Endodermal cell (in vitro differentiated cells): ENCODE measurements at regions not wholly inside any gene's neighbourhood (a gene's known extent, or its start where the extent isn't known, plus 50 kb on each side); places are given as distances from the start of the nearest gene placed in this dataset.
A peak's percentile ranks its signal among the peaks of the same experiment; 100 is the strongest.

Experiments used
- DNase-seq: peaks from one replicate; pipeline ENCODE4 v3.0.0-alpha.2; 2017
- H3K27ac ChIP-seq: 2 replicates; pipeline ENCODE4 v1.5.1; 2013; ENCODE audit warnings: mild to moderate bottlenecking, low read depth, low read length, moderate library complexity
- H3K27me3 ChIP-seq: 2 replicates; pipeline ENCODE4 v1.6.1; 2013; ENCODE audit warnings: mild to moderate bottlenecking, low read length, moderate library complexity; ENCODE audit not compliant: insufficient read depth, control insufficient read depth, poor library complexity, severe bottlenecking
- H3K36me3 ChIP-seq: 2 replicates; pipeline ENCODE4 v1.7.0; 2013; ENCODE audit warnings: mild to moderate bottlenecking, low read length, moderate library complexity; ENCODE audit not compliant: control insufficient read depth, insufficient read depth
- H3K4me1 ChIP-seq: one replicate; pipeline ENCODE4 v1.7.0; 2013; ENCODE audit warnings: low read length; ENCODE audit not compliant: control insufficient read depth, insufficient read depth
- H3K4me3 ChIP-seq: 2 replicates; pipeline ENCODE4 v1.5.1; 2013; ENCODE audit warnings: mild to moderate bottlenecking, low read length, moderate library complexity
- H3K9ac ChIP-seq: 2 replicates; pipeline ENCODE4 v1.6.1; 2013; ENCODE audit warnings: mild to moderate bottlenecking, low read length, moderate library complexity; ENCODE audit not compliant: poor library complexity, severe bottlenecking; ENCODE audit errors: extremely low read depth
- H3K9me3 ChIP-seq: 2 replicates; pipeline ENCODE4 v1.6.1; 2013; ENCODE audit warnings: mild to moderate bottlenecking, low read length, moderate library complexity; ENCODE audit not compliant: control insufficient read depth
- H3K27ac Mint-ChIP-seq: 2 replicates; pipeline ENCODE4 v1.8.0; 2020; ENCODE audit warnings: mixed read lengths
- H3K27me3 Mint-ChIP-seq: 2 replicates; pipeline ENCODE4 v1.8.0; 2021; ENCODE audit warnings: mild to moderate bottlenecking, mixed read lengths; ENCODE audit not compliant: insufficient read depth
- H3K36me3 Mint-ChIP-seq: 2 replicates; pipeline ENCODE4 v1.8.0; 2020; ENCODE audit warnings: low read depth, mixed read lengths
- H3K4me1 Mint-ChIP-seq: 2 replicates; pipeline ENCODE4 v1.8.0; 2020; ENCODE audit warnings: mixed read lengths
- H3K4me3 Mint-ChIP-seq: 2 replicates; pipeline ENCODE4 v1.8.0; 2020; ENCODE audit warnings: mild to moderate bottlenecking, moderate library complexity, mixed read lengths
- H3K9me3 Mint-ChIP-seq: 2 replicates; pipeline ENCODE4 v1.8.0; 2020; ENCODE audit warnings: mild to moderate bottlenecking, mixed read lengths
- CTCF ChIP-seq: fragments of 200-600 bp; sonication (generic); conservative IDR thresholded peaks from 2 replicates; pipeline ENCODE4 v1.5.0; 2021; ENCODE audit warnings: antibody characterized with exemption, mild to moderate bottlenecking
- WGBS, 2 experiments: methylation state at CpG; one replicate each; pipeline versions ENCODE4 v1.1.5 to v1.1.7; 2013; ENCODE audit warnings: missing lambda C conversion rate in 2 of 2, mixed read lengths in 1 of 2; ENCODE audit not compliant: insufficient coverage in 1 of 2, insufficient read length in 1 of 2; 5-methylcytosine and 5-hydroxymethylcytosine counted together

GRCh38 chr1:245094092-245094491 lies 60.7 kb upstream of the KIF26B start:
- H3K27ac ChIP-seq = no peak overlapping the region
- H3K4me1 Mint-ChIP-seq = peaks cover 31% of the 10 kb centered on the region
- H3K9me3 Mint-ChIP-seq = no peaks in the 10 kb centered on the region
- DNase-seq = peak; percentile 71
- H3K36me3 Mint-ChIP-seq = no peaks in the 10 kb centered on the region
- no peak for TF ChIP-seq CTCF
- H3K36me3 ChIP-seq = no peaks in the 10 kb centered on the region
- H3K4me3 Mint-ChIP-seq = peak overlapping the region; percentile 16
- peak overlapping the region; percentile 52 for H3K4me3 ChIP-seq
- H3K9me3 ChIP-seq = no peaks in the 10 kb centered on the region
- H3K27me3 ChIP-seq = no peaks in the 10 kb centered on the region
- 44 to 71% methylated on average over 4 to 10 of the region's 10 CpGs for WGBS, 2 experiments
- H3K9ac ChIP-seq = no peak overlapping the region
- no peaks in the 10 kb centered on the region for H3K27me3 Mint-ChIP-seq
- peaks cover 33% of the 10 kb centered on the region for H3K4me1 ChIP-seq
- peak overlapping the region; percentile 28 for H3K27ac Mint-ChIP-seq

- Histone ChIP-seq H3K9ac (no peak overlapping the region), H3K9me3 (no peaks in the 10 kb centered on the region), H3K36me3 (no peaks in the 10 kb centered on the region), H3K4me3 (no peak overlapping the region), H3K4me1 (peaks cover 33% of the 10 kb centered on the region), H3K27me3 (no peaks in the 10 kb centered on the region), H3K27ac (no peak overlapping the region)
- peaks cover 28% of the 10 kb centered on the region for H3K4me1 Mint-ChIP-seq
- H3K36me3 Mint-ChIP-seq = no peaks in the 10 kb centered on the region
- H3K27me3 Mint-ChIP-seq = no peaks in the 10 kb centered on the region
- no peaks in the 10 kb centered on the region for H3K9me3 Mint-ChIP-seq
- peak overlapping the region; percentile 55 for H3K27ac Mint-ChIP-seq
- no peak overlapping the region for H3K4me3 Mint-ChIP-seq
- no peak for TF ChIP-seq CTCF
- no peak for DNase-seq
- WGBS, 2 experiments = 85 to 89% methylated on average over 3 to 5 of the region's 5 CpGs
Measured at GRCh38 chr1:245092638-245092976, 62.2 kb upstream of the KIF26B start.

GRCh38 chr1:245091818-245092637 lies 62.8 kb upstream of the KIF26B start:
- peak; percentile 59 for DNase-seq
- 86 to 89% methylated on average over 8 to 12 of the region's 12 CpGs for WGBS, 2 experiments
- no peak overlapping the region for H3K27ac Mint-ChIP-seq
- H3K9ac ChIP-seq = no peak overlapping the region
- no peaks in the 10 kb centered on the region for H3K27me3 ChIP-seq
- H3K36me3 Mint-ChIP-seq = peaks cover under 1% of the 10 kb centered on the region
- no peak overlapping the region for H3K4me3 Mint-ChIP-seq
- H3K27ac ChIP-seq = no peak overlapping the region
- TF ChIP-seq CTCF = no peak
- no peaks in the 10 kb centered on the region for H3K27me3 Mint-ChIP-seq
- H3K9me3 ChIP-seq = no peaks in the 10 kb centered on the region
- peaks cover 33% of the 10 kb centered on the region for H3K4me1 ChIP-seq
- H3K4me3 ChIP-seq = no peak overlapping the region
- H3K9me3 Mint-ChIP-seq = no peaks in the 10 kb centered on the region
- H3K36me3 ChIP-seq = no peaks in the 10 kb centered on the region
- peaks cover 25% of the 10 kb centered on the region for H3K4me1 Mint-ChIP-seq
